Hepatocyte (in vitro differentiated cells): ENCODE measurements at regions not wholly inside any gene's neighbourhood (a gene's known extent, or its start where the extent isn't known, plus 50 kb on each side); places are given as distances from the start of the nearest gene placed in this dataset.

ENCODE experiments used
- DNase-seq: peaks from one replicate; pipeline ENCODE4 v3.0.0-alpha.2; 2016; ENCODE audit warnings: low spot score
- H2AFZ ChIP-seq: fragments of 200-600 bp; sonication (generic); 2 replicates; pipeline ENCODE4 v1.6.0; 2016; ENCODE audit warnings: antibody characterized with exemption, mild to moderate bottlenecking
- H3K27ac ChIP-seq: fragments of 200-600 bp; sonication (generic); 2 replicates; pipeline ENCODE4 v1.5.1; 2016; ENCODE audit warnings: mild to moderate bottlenecking
- H3K27me3 ChIP-seq: fragments of 200-600 bp; sonication (generic); 2 replicates; pipeline ENCODE4 v1.6.1; 2016
- H3K36me3 ChIP-seq: fragments of 200-600 bp; sonication (generic); replicated peaks from 2 replicates; pipeline ENCODE4 v1.5.1; 2016; ENCODE audit warnings: low read depth; ENCODE audit not compliant: insufficient read depth
- H3K4me1 ChIP-seq: fragments of 200-600 bp; sonication (generic); 2 replicates; pipeline ENCODE4 v1.5.1; 2016; ENCODE audit warnings: mild to moderate bottlenecking, moderate library complexity; ENCODE audit not compliant: insufficient read depth
- H3K4me2 ChIP-seq: fragments of 200-600 bp; sonication (generic); 2 replicates; pipeline ENCODE4 v1.6.0; 2016
- H3K4me3 ChIP-seq: fragments of 200-600 bp; sonication (generic); 2 replicates; pipeline ENCODE4 v1.5.1; 2016; ENCODE audit warnings: mild to moderate bottlenecking
- H3K79me2 ChIP-seq: fragments of 200-600 bp; sonication (generic); 2 replicates; pipeline ENCODE4 v1.6.0; 2017; ENCODE audit warnings: mild to moderate bottlenecking
- H3K9me2 ChIP-seq: fragments of 200-600 bp; sonication (generic); replicated peaks from 2 replicates; pipeline ENCODE4 v1.6.0; 2017; ENCODE audit warnings: mild to moderate bottlenecking; ENCODE audit not compliant: insufficient read depth
- H3K9me3 ChIP-seq: fragments of 200-600 bp; sonication (generic); 2 replicates; pipeline ENCODE4 v1.5.1; 2016; ENCODE audit warnings: low read depth, mild to moderate bottlenecking
- H4K20me1 ChIP-seq: fragments of 200-600 bp; sonication (generic); 2 replicates; pipeline ENCODE4 v1.6.0; 2016; ENCODE audit warnings: mild to moderate bottlenecking; ENCODE audit not compliant: insufficient read depth, poor library complexity, severe bottlenecking
- EZH2 ChIP-seq: fragments of 200-600 bp; sonication (generic); IDR thresholded peaks from 2 replicates; pipeline ENCODE4 v1.6.1; 2016; ENCODE audit warnings: antibody characterized with exemption, mild to moderate bottlenecking, borderline replicate concordance
- EZH2phosphoT487 ChIP-seq: fragments of 200-600 bp; sonication (generic); IDR thresholded peaks from one replicate; pipeline ENCODE4 v1.6.1; 2018; ENCODE audit warnings: antibody characterized with exemption, mild to moderate bottlenecking, low read depth, moderate library complexity; ENCODE audit not compliant: unreplicated experiment, severe bottlenecking
- WGBS: methylation state at CpG from one replicate; pipeline ENCODE4 v1.1.6; 2016; ENCODE audit warnings: low lambda C conversion rate; ENCODE audit errors: missing lambda C conversion rate; 5-methylcytosine and 5-hydroxymethylcytosine counted together
- TF ChIP-seq, protein P1 (sequence below): fragments of 200-600 bp; sonication (generic); IDR thresholded peaks from 2 replicates; pipeline ENCODE4 v1.5.1; 2016; ENCODE audit warnings: antibody characterized with exemption, mild to moderate bottlenecking; ENCODE audit not compliant: poor library complexity

DNA sequence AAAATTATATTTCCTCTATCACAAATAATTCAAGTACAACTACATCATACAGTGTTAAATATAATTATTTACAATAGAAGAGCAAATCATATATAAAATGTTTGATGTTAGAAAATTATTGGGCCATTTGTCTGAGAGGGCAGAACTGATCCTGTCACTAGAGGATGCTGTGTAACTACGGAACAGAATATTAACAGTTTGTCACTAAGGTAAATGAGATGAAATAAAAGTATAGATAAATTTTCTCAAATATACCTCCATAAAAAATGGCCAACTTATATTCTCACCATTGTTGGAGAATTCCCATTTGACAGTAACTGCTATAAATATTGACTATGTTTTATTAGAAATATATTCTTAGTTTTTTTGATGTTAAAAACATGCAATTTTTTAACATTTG, 1067.4 kb upstream of the DDX18 start:
- no peak overlapping the region for H3K4me3 ChIP-seq
- no peak overlapping the region for H3K4me2 ChIP-seq
- H3K9me3 ChIP-seq: no peaks in the 10 kb centered on the region
- TF ChIP-seq, protein P1, sequence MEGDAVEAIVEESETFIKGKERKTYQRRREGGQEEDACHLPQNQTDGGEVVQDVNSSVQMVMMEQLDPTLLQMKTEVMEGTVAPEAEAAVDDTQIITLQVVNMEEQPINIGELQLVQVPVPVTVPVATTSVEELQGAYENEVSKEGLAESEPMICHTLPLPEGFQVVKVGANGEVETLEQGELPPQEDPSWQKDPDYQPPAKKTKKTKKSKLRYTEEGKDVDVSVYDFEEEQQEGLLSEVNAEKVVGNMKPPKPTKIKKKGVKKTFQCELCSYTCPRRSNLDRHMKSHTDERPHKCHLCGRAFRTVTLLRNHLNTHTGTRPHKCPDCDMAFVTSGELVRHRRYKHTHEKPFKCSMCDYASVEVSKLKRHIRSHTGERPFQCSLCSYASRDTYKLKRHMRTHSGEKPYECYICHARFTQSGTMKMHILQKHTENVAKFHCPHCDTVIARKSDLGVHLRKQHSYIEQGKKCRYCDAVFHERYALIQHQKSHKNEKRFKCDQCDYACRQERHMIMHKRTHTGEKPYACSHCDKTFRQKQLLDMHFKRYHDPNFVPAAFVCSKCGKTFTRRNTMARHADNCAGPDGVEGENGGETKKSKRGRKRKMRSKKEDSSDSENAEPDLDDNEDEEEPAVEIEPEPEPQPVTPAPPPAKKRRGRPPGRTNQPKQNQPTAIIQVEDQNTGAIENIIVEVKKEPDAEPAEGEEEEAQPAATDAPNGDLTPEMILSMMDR: peak; percentile 61
- no peak for TF ChIP-seq EZH2
- H3K27me3 ChIP-seq: no peaks in the 10 kb centered on the region
- H3K27ac ChIP-seq: no peak overlapping the region
- H3K36me3 ChIP-seq: no peaks in the 10 kb centered on the region
- H4K20me1 ChIP-seq: no peaks in the 10 kb centered on the region
- H3K79me2 ChIP-seq: no peaks in the 10 kb centered on the region
- 77% methylated on average over 1 of the region's 1 CpG for WGBS
- DNase-seq: no peak
- no peaks in the 10 kb centered on the region for H3K9me2 ChIP-seq
- H3K4me1 ChIP-seq: no peaks in the 10 kb centered on the region
- H2AFZ ChIP-seq: no peak overlapping the region

DNA sequence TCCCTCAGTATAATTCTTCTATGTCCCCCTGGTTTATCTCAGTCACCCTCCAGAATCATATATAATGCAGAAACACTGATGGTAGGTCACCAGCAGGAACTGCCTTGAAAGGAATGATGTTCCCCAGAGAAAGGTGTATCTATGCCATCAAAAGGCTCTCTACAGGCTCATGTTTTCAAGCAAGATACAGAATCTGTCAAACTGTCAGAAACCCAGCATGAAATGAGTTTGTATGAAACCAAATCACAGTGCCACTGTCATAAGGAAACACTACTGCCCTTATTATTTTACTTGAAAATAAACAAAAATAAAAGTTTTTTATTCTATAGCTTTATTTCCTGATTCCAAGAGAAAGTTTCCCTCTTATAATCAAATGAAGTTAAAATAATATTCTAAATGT, 1064.5 kb upstream of the DDX18 start:
- no peak for DNase-seq
- Histone ChIP-seq H3K9me3 (no peaks in the 10 kb centered on the region), H3K4me3 (no peak overlapping the region), H4K20me1 (no peaks in the 10 kb centered on the region), H2AFZ (no peak overlapping the region), H3K36me3 (no peaks in the 10 kb centered on the region), H3K27ac (no peak overlapping the region), H3K4me1 (no peaks in the 10 kb centered on the region), H3K27me3 (no peaks in the 10 kb centered on the region), H3K4me2 (no peak overlapping the region), H3K9me2 (no peaks in the 10 kb centered on the region), H3K79me2 (no peaks in the 10 kb centered on the region)
- TF ChIP-seq EZH2: no peak
- TF ChIP-seq EZH2phosphoT487: no peak
- TF ChIP-seq, protein P1: no peak

DNA sequence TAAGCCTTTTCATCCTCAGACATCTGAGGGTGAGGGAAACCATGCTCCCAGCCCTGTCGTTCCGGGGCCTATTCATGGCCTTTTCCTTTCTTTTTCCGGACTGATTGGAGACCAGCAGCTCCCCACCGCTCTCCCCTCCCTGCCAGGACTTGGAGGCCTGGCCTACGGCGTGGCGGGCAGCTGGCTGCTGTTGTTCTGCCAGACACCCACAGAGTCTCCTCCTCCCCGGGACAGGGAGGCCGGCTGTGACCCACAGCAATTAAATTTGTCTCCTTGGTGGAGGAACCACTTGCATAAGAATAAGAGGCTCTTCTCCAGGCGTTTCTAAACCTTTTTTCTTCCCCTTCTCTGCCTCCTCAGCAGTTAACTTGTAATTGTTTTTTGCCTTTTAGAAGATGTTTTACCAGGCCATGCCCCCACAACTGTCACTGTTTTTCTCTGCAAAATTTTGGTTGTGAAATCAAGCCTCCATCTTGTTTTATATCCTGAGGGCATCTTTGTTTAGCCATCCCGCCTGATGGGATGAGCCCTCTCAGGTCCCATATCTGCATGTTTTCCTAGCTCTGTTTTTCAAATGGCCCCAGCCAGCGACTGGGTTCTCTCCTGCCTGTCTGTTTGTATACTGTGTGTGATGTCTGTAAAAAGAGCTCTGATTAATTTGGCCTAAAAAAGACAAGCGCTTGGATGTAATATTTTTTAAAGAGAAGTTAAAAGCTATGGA, 1060.0 kb upstream of the DDX18 start:
- no peak for TF ChIP-seq EZH2phosphoT487
- TF ChIP-seq, protein P1: no peak
- H2AFZ ChIP-seq: peak overlapping the region; percentile 33
- no peaks in the 10 kb centered on the region for H3K9me2 ChIP-seq
- no peaks in the 10 kb centered on the region for H4K20me1 ChIP-seq
- no peak overlapping the region for H3K27ac ChIP-seq
- DNase-seq: no peak
- no peaks in the 10 kb centered on the region for H3K36me3 ChIP-seq
- H3K4me1 ChIP-seq: no peaks in the 10 kb centered on the region
- H3K9me3 ChIP-seq: no peaks in the 10 kb centered on the region
- no peak overlapping the region for H3K4me2 ChIP-seq
- H3K79me2 ChIP-seq: no peaks in the 10 kb centered on the region
- 62% methylated on average over 13 of the region's 13 CpGs for WGBS
- H3K27me3 ChIP-seq: no peaks in the 10 kb centered on the region
- no peak overlapping the region for H3K4me3 ChIP-seq

DNA sequence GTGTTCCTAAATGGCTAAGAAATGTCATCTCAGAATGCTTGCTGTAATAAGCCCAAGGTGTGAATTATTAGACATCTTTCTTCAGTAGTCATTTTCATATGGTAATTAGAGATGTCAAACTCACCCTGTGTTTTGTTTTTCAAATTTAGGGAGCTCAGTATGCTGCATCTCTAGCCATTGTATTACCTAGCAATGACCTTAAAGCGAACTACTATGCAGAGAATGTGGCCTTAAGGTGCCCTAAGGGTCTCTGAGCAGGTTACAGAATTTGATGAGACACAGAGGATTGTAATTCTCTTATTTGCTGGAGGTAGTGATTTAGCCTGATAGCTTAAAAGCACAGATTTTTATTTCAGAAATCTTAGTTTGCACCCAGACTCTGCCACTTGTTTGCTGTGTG, 1052.6 kb upstream of the DDX18 start:
- Histone ChIP-seq H3K27ac (no peak overlapping the region), H3K9me3 (no peaks in the 10 kb centered on the region), H3K79me2 (no peaks in the 10 kb centered on the region), H4K20me1 (no peaks in the 10 kb centered on the region), H3K9me2 (no peaks in the 10 kb centered on the region), H3K4me2 (no peak overlapping the region), H3K27me3 (no peaks in the 10 kb centered on the region), H2AFZ (no peak overlapping the region), H3K4me3 (no peak overlapping the region), H3K4me1 (no peaks in the 10 kb centered on the region), H3K36me3 (no peaks in the 10 kb centered on the region)
- no peak for DNase-seq
- TF ChIP-seq EZH2: no peak
- no peak for TF ChIP-seq EZH2phosphoT487
- TF ChIP-seq, protein P1: no peak
- 87% methylated on average over 1 of the region's 1 CpG for WGBS
